HCT116 (cell line): ENCODE measurements at regions not wholly inside any gene's neighbourhood (a gene's known extent, or its start where the extent isn't known, plus 50 kb on each side); places are given as distances from the start of the nearest gene placed in this dataset.

Experiments used
- ATAC-seq: fragments of 200-7000 bp; cut with Tn5 transposase; 2 replicates; pipeline ENCODE4 v1.9.1; 2020; ENCODE audit warnings: mild to moderate bottlenecking, moderate library complexity
- BruUV-seq: library from RNA; stranded (reverse); fragments of 400-500 nt; replicated peaks from 2 replicates; lab custom pipeline; 2021; lab: Mats Ljungman, UMichigan
- CTCF ChIA-PET: fragments of 300-600 bp; sonication (Branson Sonifier 250); formaldehyde crosslinking; loops from one replicate; lab custom pipeline; 2021; ENCODE audit warnings: antibody characterized with exemption; lab: Charles Lee
- POLR2A ChIA-PET: fragments of 300-600, 350-600 bp; sonication (Branson Sonifier 250); formaldehyde crosslinking; loops from one replicate; lab custom pipeline; 2021; ENCODE audit warnings: antibody characterized with exemption; lab: Charles Lee
- RAD21 ChIA-PET, 2 experiments: fragments of 300-600 bp; sonication (Branson Sonifier 250); formaldehyde crosslinking; loops; one replicate each; lab custom pipeline; 2023; ENCODE audit warnings: low total read pairs in 2 of 2; ENCODE audit not compliant: uncharacterized antibody in 2 of 2, unreplicated experiment in 2 of 2, low non-redundant PET in 1 of 2; lab: Charles Lee
- DNase-seq: peaks from one replicate; pipeline ENCODE4 v3.0.0-alpha.2; 2010; ENCODE audit warnings: low read depth, low spot score
- H2AFZ ChIP-seq: fragments of 200-600 bp; shearing (Covaris generic), sonication (generic); 2 replicates; pipeline ENCODE4 v1.6.1; 2017; ENCODE audit warnings: low read depth, mixed run types, mixed read lengths, antibody characterized with exemption, low read length; ENCODE audit not compliant: poor library complexity, severe bottlenecking
- H3K27ac ChIP-seq: 2 replicates; pipeline ENCODE4 v1.5.1; 2012; ENCODE audit warnings: low read depth, low read length
- H3K27me3 ChIP-seq: fragments of 200-600 bp; sonication (generic); 2 replicates; pipeline ENCODE4 v1.6.1; 2016; ENCODE audit warnings: mixed run types, low read length, mixed read lengths; ENCODE audit not compliant: insufficient read depth
- H3K36me3 ChIP-seq, 2 experiments: fragments of 200-500 bp in 1 of 2; fragments of 200-600 bp in 1 of 2; sonication (Bioruptor generic) in 1 of 2; sonication (generic) in 1 of 2; 2 replicates each; pipeline versions ENCODE4 v1.5.1 to v1.6.1; 2014 to 2016; ENCODE audit warnings: low read length in 2 of 2, inconsistent platforms in 1 of 2, mixed read lengths in 1 of 2, mixed run types in 1 of 2; ENCODE audit not compliant: insufficient read depth in 2 of 2, control insufficient read depth in 1 of 2
- H3K4me1 ChIP-seq, 2 experiments: fragments of 200-600 bp in 1 of 2; sonication (generic) in 1 of 2; 2 replicates each; pipeline versions ENCODE4 v1.5.1 to v1.6.1; 2012 to 2017; ENCODE audit warnings: low read length in 2 of 2, inconsistent platforms in 1 of 2, mild to moderate bottlenecking in 1 of 2, mixed read lengths in 1 of 2, mixed run types in 1 of 2, moderate library complexity in 1 of 2; ENCODE audit not compliant: insufficient read depth in 2 of 2, control insufficient read depth in 1 of 2
- H3K4me2 ChIP-seq: fragments of 200-600 bp; sonication (generic); 2 replicates; pipeline ENCODE4 v1.6.1; 2017; ENCODE audit warnings: mixed run types, low read length, mixed read lengths
- H3K4me3 ChIP-seq, 2 experiments: fragments of 200-600 bp in 1 of 2; sonication (generic) in 1 of 2; replicated peaks in 1 of 2; 2 replicates each; pipeline ENCODE4 v1.5.1; 2011 to 2016; ENCODE audit warnings: low read length in 2 of 2, control low read depth in 1 of 2, low read depth in 1 of 2, mild to moderate bottlenecking in 1 of 2, mixed read lengths in 1 of 2, mixed run types in 1 of 2
- H3K79me2 ChIP-seq: fragments of 200-600 bp; sonication (generic); 2 replicates; pipeline ENCODE4 v1.6.1; 2017; ENCODE audit warnings: mild to moderate bottlenecking, mixed run types, low read length, moderate library complexity, mixed read lengths; ENCODE audit not compliant: insufficient read depth
- H3K9ac ChIP-seq: fragments of 200-600 bp; sonication (generic); 2 replicates; pipeline ENCODE4 v1.6.1; 2016; ENCODE audit warnings: low read length, mixed read lengths
- H3K9me2 ChIP-seq: fragments of 200-600 bp; sonication (generic), shearing (Covaris generic); 2 replicates; pipeline ENCODE4 v1.6.1; 2017; ENCODE audit warnings: mixed run types, mild to moderate bottlenecking, moderate library complexity; ENCODE audit not compliant: insufficient read depth
- H3K9me3 ChIP-seq, 2 experiments: fragments of 200-500 bp in 1 of 2; fragments of 200-600 bp in 1 of 2; sonication (Bioruptor generic) in 1 of 2; sonication (generic) in 1 of 2; 2 replicates each; pipeline ENCODE4 v1.6.1; 2014 to 2017; ENCODE audit warnings: low read length in 2 of 2, mixed read lengths in 2 of 2, inconsistent platforms in 1 of 2, low read depth in 1 of 2, mild to moderate bottlenecking in 1 of 2, mixed run types in 1 of 2, moderate library complexity in 1 of 2; ENCODE audit not compliant: control insufficient read depth in 1 of 2, insufficient read depth in 1 of 2
- H4K20me1 ChIP-seq: fragments of 200-600 bp; sonication (generic), shearing (Covaris generic); 2 replicates; pipeline ENCODE4 v1.6.1; 2017; ENCODE audit warnings: mixed run types, mild to moderate bottlenecking, moderate library complexity; ENCODE audit not compliant: insufficient read depth
- CBX3 ChIP-seq: IDR thresholded peaks from 2 replicates; pipeline ENCODE4 v1.6.1; 2012; ENCODE audit warnings: low read depth
- CEBPB ChIP-seq: IDR thresholded peaks from 2 replicates; pipeline ENCODE4 v1.6.1; 2012; ENCODE audit warnings: low read depth
- CTCF ChIP-seq, 3 experiments: fragments of 200-600 bp in 1 of 3; sonication (generic) in 1 of 3; IDR thresholded peaks in 2 of 3; conservative IDR thresholded peaks in 1 of 3; 2 replicates each; pipeline ENCODE4 v1.5.1; 2012 to 2017; ENCODE audit warnings: low read depth in 2 of 3, low read length in 2 of 3, antibody characterized with exemption in 1 of 3, borderline replicate concordance in 1 of 3, control low read depth in 1 of 3, mild to moderate bottlenecking in 1 of 3, mixed read lengths in 1 of 3, mixed run types in 1 of 3, moderate library complexity in 1 of 3; ENCODE audit not compliant: insufficient read depth in 1 of 3
- EGR1 ChIP-seq: IDR thresholded peaks from 2 replicates; pipeline ENCODE4 v1.6.1; 2012; ENCODE audit warnings: low read depth
- EZH2phosphoT487 ChIP-seq: fragments of 200-600 bp; IDR thresholded peaks from 2 replicates; pipeline ENCODE4 v1.6.1; 2018; ENCODE audit warnings: antibody characterized with exemption, borderline replicate concordance
- RAD21 ChIP-seq: IDR thresholded peaks from 2 replicates; pipeline ENCODE4 v1.6.1; 2012; ENCODE audit warnings: low read depth, mild to moderate bottlenecking
- REST ChIP-seq: IDR thresholded peaks from 2 replicates; pipeline ENCODE4 v1.6.1; 2012; ENCODE audit warnings: low read depth
- SP1 ChIP-seq: IDR thresholded peaks from 2 replicates; pipeline ENCODE4 v1.6.1; 2012; ENCODE audit warnings: low read depth
- TCF7L2 ChIP-seq: IDR thresholded peaks from 2 replicates; pipeline ENCODE4 v1.7.0; 2011; ENCODE audit warnings: borderline replicate concordance, inconsistent platforms; ENCODE audit not compliant: insufficient read depth, insufficient read length; ENCODE audit errors: extremely low read depth
- YY1 ChIP-seq: IDR thresholded peaks from 2 replicates; pipeline ENCODE4 v1.6.1; 2011; ENCODE audit warnings: low read length, low read depth, moderate library complexity, mild to moderate bottlenecking; ENCODE audit not compliant: insufficient replicate concordance; ENCODE audit errors: extremely low read depth
- ZNF274 ChIP-seq: fragments of 200-500 bp; sonication (Bioruptor generic); IDR thresholded peaks from 2 replicates; pipeline ENCODE4 v1.6.1; 2014; ENCODE audit warnings: mild to moderate bottlenecking, low read depth, low read length, inconsistent platforms
- intact Hi-C: fragments of 100-400 bp; cut with micrococcal nuclease; formaldehyde crosslinking; loops from 2 replicates; pipeline ENCODE4 v1.10.0; 2022
- TF ChIP-seq, protein P1 (sequence below): IDR thresholded peaks from 2 replicates; pipeline ENCODE4 v1.6.1; 2011; ENCODE audit warnings: mild to moderate bottlenecking, low read length, moderate library complexity; ENCODE audit not compliant: insufficient replicate concordance; ENCODE audit errors: extremely low read depth

DNA sequence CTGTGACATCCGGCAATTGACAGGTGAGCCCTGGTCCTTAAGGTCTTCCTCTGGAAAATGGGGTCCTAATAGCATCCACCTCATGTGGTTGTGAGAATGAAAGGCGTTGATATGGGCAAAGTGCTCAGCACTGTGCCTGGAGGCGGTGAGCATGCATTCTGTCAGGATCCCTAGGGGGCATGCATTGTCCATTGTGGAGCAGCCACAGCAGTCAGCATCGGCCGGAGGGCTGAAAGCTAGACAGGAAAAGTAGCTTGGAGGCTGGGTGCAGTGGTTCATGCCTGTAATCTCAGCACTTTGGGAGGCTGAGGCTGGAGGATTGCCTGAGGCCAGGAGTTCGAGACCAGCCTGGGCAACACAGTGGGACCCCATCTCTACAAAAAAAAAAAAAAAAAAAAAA, 122.2 kb downstream of the LHX2 start (continued):
- TF ChIP-seq CBX3: 0 out of 2 replicates have a peak, but pooled peaks have one; percentile 13
- TF ChIP-seq RAD21: peak; percentile 79
- TF ChIP-seq YY1: no peak
- peak; percentile 24 to 50 (median 26); a peak in 4 of 6 replicates for TF ChIP-seq CTCF (IDR thresholded peaks at IDR 0.05 in 2 of 3, conservative IDR thresholded peaks at IDR 0.05 in 1 of 3; ENCODE audit: borderline replicate concordance in 1 of 3, insufficient read depth in 1 of 3, low read depth in 2 of 3, low read length in 2 of 3)
- TF ChIP-seq EGR1: no peak
- no peak for TF ChIP-seq TCF7L2

GRCh38 chr9:124134526-124134925, 123.0 kb downstream of the LHX2 start:
- no peaks in the 10 kb centered on the region for H3K27me3 ChIP-seq
- no peaks in the 10 kb centered on the region for H3K36me3 ChIP-seq
- peaks cover 3 to 23% of the 10 kb centered on the region in 2 experiments; a peak in 3 of 4 replicates for H3K4me1 ChIP-seq
- H2AFZ ChIP-seq: no peak overlapping the region
- H3K4me2 ChIP-seq: no peak overlapping the region
- POLR2A ChIA-PET: interaction anchor here (0.7 kb wide), 1 partner anchor 89 kb away, joined by 4 read pairs; no protein-coding TSS in a partner anchor
- H3K27ac ChIP-seq: no peak overlapping the region
- H4K20me1 ChIP-seq: no peaks in the 10 kb centered on the region
- ATAC-seq: no peak
- no peak overlapping the region for H3K9ac ChIP-seq
- H3K4me3 ChIP-seq: no peak overlapping the region
- RAD21 ChIA-PET: interaction anchor here in 1 of 2 experiments (0.9 kb wide), 1 partner anchor 186 kb away, joined by 5 read pairs; no protein-coding TSS in a partner anchor
- H3K79me2 ChIP-seq: no peaks in the 10 kb centered on the region
- intact Hi-C loops: loop anchor here (5.0 kb wide), 1 partner anchor 123 kb away; the partner anchor contains the start of gene NEK6
- no peak for DNase-seq
- H3K9me3 ChIP-seq: no peaks in the 10 kb centered on the region
- no TSS peak for BruUV-seq
- no peak for TF ChIP-seq CEBPB
- TF ChIP-seq SP1: no peak
- TF ChIP-seq EGR1: no peak
- TF ChIP-seq RAD21: no peak
- TF ChIP-seq REST: no peak
- no peak for TF ChIP-seq TCF7L2
- no peak for TF ChIP-seq EZH2phosphoT487
- no peak for TF ChIP-seq ZNF274
- no peak for TF ChIP-seq CBX3
- no peak for TF ChIP-seq YY1
- TF ChIP-seq, protein P1, sequence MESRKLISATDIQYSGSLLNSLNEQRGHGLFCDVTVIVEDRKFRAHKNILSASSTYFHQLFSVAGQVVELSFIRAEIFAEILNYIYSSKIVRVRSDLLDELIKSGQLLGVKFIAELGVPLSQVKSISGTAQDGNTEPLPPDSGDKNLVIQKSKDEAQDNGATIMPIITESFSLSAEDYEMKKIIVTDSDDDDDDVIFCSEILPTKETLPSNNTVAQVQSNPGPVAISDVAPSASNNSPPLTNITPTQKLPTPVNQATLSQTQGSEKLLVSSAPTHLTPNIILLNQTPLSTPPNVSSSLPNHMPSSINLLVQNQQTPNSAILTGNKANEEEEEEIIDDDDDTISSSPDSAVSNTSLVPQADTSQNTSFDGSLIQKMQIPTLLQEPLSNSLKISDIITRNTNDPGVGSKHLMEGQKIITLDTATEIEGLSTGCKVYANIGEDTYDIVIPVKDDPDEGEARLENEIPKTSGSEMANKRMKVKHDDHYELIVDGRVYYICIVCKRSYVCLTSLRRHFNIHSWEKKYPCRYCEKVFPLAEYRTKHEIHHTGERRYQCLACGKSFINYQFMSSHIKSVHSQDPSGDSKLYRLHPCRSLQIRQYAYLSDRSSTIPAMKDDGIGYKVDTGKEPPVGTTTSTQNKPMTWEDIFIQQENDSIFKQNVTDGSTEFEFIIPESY: no peak
- TF ChIP-seq, all 23 proteins: peak for 0
- H3K9me2 ChIP-seq: no peaks in the 10 kb centered on the region
- CTCF ChIA-PET: no interaction called here
